ENCODE measurements at regions not wholly inside any gene's neighbourhood (a gene's known extent, or its start where the extent isn't known, plus 50 kb on each side); places are given as distances from the start of the nearest gene placed in this dataset.
"Not testable (repeated sequence)": the region's sequence is repeated elsewhere in the genome, so short reads cannot be mapped to it uniquely, and the experiment has no call there.

DNA sequence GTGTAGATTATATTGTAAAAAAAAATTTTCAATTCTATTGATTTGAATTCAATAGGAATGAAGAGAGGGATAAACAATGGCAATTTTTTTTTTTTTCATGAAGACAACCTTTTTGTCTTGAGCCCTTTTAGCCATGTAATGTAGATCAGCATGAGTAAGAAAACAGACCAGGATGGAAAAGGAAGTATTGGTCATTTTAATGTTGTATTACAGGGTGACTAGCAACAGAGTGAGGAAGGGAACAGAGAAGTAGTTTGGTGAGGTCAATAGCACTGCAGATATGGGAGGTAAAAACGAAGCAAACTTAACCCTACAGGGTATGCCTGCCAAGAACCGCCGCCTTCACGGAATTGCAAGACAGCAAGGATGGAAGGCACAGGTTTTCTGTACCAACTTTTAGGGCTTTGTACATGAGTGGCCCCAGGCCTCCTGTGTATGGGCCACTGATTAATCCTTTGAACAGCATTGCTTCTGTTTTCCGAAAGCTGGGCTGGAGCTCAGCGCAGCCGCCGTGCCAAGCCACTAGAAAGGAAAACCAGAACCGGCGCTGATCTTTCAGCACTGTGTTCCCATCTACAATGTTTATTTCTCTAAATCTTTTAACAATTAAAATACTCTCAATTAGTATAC lies 383.7 kb downstream of the CENPW start (continued):
- TF ChIP-seq, protein P1, sequence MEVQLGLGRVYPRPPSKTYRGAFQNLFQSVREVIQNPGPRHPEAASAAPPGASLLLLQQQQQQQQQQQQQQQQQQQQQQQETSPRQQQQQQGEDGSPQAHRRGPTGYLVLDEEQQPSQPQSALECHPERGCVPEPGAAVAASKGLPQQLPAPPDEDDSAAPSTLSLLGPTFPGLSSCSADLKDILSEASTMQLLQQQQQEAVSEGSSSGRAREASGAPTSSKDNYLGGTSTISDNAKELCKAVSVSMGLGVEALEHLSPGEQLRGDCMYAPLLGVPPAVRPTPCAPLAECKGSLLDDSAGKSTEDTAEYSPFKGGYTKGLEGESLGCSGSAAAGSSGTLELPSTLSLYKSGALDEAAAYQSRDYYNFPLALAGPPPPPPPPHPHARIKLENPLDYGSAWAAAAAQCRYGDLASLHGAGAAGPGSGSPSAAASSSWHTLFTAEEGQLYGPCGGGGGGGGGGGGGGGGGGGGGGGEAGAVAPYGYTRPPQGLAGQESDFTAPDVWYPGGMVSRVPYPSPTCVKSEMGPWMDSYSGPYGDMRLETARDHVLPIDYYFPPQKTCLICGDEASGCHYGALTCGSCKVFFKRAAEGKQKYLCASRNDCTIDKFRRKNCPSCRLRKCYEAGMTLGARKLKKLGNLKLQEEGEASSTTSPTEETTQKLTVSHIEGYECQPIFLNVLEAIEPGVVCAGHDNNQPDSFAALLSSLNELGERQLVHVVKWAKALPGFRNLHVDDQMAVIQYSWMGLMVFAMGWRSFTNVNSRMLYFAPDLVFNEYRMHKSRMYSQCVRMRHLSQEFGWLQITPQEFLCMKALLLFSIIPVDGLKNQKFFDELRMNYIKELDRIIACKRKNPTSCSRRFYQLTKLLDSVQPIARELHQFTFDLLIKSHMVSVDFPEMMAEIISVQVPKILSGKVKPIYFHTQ (CRISPR knock-in tag; IDR thresholded peaks at IDR 0.05), result no peak

DNA sequence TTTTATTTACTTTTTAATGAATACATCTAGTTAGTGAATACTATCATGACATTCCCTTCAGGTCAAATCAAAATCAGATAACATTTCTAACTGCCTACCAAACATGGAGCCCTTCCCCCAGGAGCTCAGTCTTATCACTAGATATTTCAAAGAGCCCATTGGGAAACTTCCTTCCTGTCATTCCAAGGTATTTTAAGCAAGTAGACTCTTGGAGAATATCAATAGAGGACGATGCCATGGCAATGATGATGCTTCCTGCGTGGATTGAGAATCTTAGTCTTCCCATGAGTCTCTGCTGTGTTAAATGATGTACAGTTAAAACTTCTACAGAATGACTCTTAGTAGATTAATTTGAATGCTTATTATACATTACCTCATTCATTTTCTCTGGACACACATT lies 384.9 kb downstream of the CENPW start:
- TF ChIP-seq IRF2 (CRISPR knock-in tag; IDR thresholded peaks at IDR 0.05; ENCODE audit: borderline replicate concordance, low read depth) (no peak), NFE2L1 (CRISPR knock-in tag; IDR thresholded peaks at IDR 0.05) (no peak), ZNF263 (CRISPR knock-in tag; IDR thresholded peaks at IDR 0.05; ENCODE audit: low read depth) (no peak), ESRRA (CRISPR knock-in tag; IDR thresholded peaks at IDR 0.05; ENCODE audit: borderline replicate concordance) (no peak), NFATC4 (CRISPR knock-in tag; IDR thresholded peaks at IDR 0.05) (no peak), RORB (CRISPR knock-in tag; IDR thresholded peaks at IDR 0.05) (no peak), CREM (CRISPR knock-in tag; IDR thresholded peaks at IDR 0.05) (no peak)
- TF ChIP-seq, protein P2, sequence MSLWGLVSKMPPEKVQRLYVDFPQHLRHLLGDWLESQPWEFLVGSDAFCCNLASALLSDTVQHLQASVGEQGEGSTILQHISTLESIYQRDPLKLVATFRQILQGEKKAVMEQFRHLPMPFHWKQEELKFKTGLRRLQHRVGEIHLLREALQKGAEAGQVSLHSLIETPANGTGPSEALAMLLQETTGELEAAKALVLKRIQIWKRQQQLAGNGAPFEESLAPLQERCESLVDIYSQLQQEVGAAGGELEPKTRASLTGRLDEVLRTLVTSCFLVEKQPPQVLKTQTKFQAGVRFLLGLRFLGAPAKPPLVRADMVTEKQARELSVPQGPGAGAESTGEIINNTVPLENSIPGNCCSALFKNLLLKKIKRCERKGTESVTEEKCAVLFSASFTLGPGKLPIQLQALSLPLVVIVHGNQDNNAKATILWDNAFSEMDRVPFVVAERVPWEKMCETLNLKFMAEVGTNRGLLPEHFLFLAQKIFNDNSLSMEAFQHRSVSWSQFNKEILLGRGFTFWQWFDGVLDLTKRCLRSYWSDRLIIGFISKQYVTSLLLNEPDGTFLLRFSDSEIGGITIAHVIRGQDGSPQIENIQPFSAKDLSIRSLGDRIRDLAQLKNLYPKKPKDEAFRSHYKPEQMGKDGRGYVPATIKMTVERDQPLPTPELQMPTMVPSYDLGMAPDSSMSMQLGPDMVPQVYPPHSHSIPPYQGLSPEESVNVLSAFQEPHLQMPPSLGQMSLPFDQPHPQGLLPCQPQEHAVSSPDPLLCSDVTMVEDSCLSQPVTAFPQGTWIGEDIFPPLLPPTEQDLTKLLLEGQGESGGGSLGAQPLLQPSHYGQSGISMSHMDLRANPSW (CRISPR knock-in tag; conservative IDR thresholded peaks at IDR 0.05; ENCODE audit: low read depth), result no peak
- TF ChIP-seq, protein P3, sequence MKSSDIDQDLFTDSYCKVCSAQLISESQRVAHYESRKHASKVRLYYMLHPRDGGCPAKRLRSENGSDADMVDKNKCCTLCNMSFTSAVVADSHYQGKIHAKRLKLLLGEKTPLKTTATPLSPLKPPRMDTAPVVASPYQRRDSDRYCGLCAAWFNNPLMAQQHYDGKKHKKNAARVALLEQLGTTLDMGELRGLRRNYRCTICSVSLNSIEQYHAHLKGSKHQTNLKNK (CRISPR knock-in tag; IDR thresholded peaks at IDR 0.05), result no peak
- Mint-ChIP-seq H3K4me1 (no peaks in the 10 kb centered on the region), H3K36me3 (peaks cover 24% of the 10 kb centered on the region), H3K27ac (no peak overlapping the region), H3K9me3 (peaks cover 51% of the 10 kb centered on the region), H3K27me3 (ENCODE audit: low read depth) (no peaks in the 10 kb centered on the region; the same call in 1 of the 2 replicates), H3K4me3 (no peak overlapping the region)
- ChIA-PET POLR2A (no interaction called here), CTCF (no interaction called here)
- no peak for ATAC-seq
- DNase-seq (ENCODE audit: low spot score), result no peak

DNA sequence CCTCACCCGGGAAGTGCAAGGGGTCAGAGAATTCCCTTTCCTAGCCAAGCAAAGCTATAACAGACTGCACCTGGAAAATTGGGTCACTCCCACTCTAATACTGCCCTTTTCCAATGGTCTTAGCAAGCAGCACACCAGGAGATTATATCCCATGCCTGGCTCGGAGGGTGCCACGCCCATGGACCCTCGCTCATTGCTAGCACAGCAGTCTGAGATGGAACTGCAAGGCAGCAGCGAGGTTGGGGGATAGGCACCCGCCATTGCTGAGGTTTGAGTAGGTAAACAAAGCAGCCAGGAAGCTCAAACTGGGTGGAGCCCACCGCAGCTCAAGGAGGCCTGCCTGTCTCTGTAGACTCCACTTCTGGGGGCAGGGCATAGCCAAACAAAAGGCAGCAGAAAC lies 386.5 kb downstream of the CENPW start:
- peaks cover 60% of the 10 kb centered on the region for H3K9me3 Mint-ChIP-seq
- POLR2A ChIA-PET; DNase-seq (ENCODE audit: low spot score); H3K27ac Mint-ChIP-seq; H3K4me3 Mint-ChIP-seq; CTCF ChIA-PET; H3K27me3 Mint-ChIP-seq (ENCODE audit: low read depth); ATAC-seq; H3K4me1 Mint-ChIP-seq: not testable (repeated sequence)
- H3K36me3 Mint-ChIP-seq, result peaks cover 24% of the 10 kb centered on the region

DNA sequence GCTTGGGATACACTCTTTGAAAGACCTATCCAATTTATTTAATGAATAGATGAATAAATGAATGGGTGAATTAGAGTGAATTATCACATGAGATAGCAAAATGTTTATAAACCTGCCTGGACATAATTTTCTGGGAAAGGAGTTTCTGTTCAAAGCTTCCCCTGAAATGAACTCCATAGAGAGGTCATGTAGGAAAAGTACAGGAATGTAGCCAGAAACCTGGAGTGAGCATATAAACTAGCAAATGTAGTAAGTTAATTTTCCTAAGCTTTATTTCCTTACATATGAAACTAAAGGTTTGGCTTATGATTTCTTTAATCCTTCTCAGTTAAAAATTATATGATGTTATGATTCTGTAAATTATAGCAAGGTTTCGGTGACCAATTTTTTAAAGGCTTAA lies 380.3 kb upstream of the RSPO3 start:
- no peak overlapping the region for H3K4me3 Mint-ChIP-seq
- CTCF ChIA-PET, result no interaction called here
- TF ChIP-seq MYBL2 (CRISPR knock-in tag; IDR thresholded peaks at IDR 0.05) (no peak), ZNF263 (CRISPR knock-in tag; IDR thresholded peaks at IDR 0.05; ENCODE audit: low read depth) (no peak)
- POLR2A ChIA-PET, result no interaction called here
- H3K9me3 Mint-ChIP-seq, result no peaks in the 10 kb centered on the region
- H3K27ac Mint-ChIP-seq, result no peak overlapping the region
- ATAC-seq (no peak), DNase-seq (ENCODE audit: low spot score) (no peak)
- no peaks in the 10 kb centered on the region for H3K4me1 Mint-ChIP-seq
- H3K27me3 Mint-ChIP-seq (ENCODE audit: low read depth), result no peaks in the 10 kb centered on the region
- H3K36me3 Mint-ChIP-seq, result no peaks in the 10 kb centered on the region

DNA sequence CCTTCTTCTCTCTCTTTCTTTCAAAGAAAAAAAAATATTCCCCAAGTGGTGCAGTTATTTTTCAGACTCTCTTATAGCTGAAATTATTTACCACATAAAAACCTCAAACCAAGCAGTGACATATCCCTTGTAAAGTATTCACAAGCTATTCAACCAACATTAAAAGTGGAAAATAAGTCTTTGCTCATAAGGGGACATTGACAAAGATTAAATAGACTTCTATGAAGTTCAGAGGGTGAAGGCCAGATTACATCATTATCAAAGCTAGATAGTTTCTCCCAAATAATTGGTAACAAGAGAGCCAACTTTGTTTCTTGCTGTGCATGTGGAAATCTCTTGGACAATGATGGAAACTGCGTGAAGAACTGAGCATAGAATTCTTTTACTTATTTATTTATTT lies 379.8 kb upstream of the RSPO3 start:
- POLR2A ChIA-PET, result no interaction called here
- DNase-seq (ENCODE audit: low spot score) (no peak), ATAC-seq (no peak)
- H3K27ac Mint-ChIP-seq, result no peak overlapping the region
- no peaks in the 10 kb centered on the region for H3K36me3 Mint-ChIP-seq
- H3K4me1 Mint-ChIP-seq, result no peaks in the 10 kb centered on the region
- CTCF ChIA-PET, result no interaction called here
- H3K9me3 Mint-ChIP-seq, result no peaks in the 10 kb centered on the region
- no peak overlapping the region for H3K4me3 Mint-ChIP-seq
- no peaks in the 10 kb centered on the region for H3K27me3 Mint-ChIP-seq (ENCODE audit: low read depth)
- TF ChIP-seq, protein P4, sequence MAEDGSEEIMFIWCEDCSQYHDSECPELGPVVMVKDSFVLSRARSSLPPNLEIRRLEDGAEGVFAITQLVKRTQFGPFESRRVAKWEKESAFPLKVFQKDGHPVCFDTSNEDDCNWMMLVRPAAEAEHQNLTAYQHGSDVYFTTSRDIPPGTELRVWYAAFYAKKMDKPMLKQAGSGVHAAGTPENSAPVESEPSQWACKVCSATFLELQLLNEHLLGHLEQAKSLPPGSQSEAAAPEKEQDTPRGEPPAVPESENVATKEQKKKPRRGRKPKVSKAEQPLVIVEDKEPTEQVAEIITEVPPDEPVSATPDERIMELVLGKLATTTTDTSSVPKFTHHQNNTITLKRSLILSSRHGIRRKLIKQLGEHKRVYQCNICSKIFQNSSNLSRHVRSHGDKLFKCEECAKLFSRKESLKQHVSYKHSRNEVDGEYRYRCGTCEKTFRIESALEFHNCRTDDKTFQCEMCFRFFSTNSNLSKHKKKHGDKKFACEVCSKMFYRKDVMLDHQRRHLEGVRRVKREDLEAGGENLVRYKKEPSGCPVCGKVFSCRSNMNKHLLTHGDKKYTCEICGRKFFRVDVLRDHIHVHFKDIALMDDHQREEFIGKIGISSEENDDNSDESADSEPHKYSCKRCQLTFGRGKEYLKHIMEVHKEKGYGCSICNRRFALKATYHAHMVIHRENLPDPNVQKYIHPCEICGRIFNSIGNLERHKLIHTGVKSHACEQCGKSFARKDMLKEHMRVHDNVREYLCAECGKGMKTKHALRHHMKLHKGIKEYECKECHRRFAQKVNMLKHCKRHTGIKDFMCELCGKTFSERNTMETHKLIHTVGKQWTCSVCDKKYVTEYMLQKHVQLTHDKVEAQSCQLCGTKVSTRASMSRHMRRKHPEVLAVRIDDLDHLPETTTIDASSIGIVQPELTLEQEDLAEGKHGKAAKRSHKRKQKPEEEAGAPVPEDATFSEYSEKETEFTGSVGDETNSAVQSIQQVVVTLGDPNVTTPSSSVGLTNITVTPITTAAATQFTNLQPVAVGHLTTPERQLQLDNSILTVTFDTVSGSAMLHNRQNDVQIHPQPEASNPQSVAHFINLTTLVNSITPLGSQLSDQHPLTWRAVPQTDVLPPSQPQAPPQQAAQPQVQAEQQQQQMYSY (CRISPR knock-in tag; IDR thresholded peaks at IDR 0.05), result no peak
- TF ChIP-seq ZNF671 (CRISPR knock-in tag; IDR thresholded peaks at IDR 0.05), result no peak
- TF ChIP-seq, protein P5, sequence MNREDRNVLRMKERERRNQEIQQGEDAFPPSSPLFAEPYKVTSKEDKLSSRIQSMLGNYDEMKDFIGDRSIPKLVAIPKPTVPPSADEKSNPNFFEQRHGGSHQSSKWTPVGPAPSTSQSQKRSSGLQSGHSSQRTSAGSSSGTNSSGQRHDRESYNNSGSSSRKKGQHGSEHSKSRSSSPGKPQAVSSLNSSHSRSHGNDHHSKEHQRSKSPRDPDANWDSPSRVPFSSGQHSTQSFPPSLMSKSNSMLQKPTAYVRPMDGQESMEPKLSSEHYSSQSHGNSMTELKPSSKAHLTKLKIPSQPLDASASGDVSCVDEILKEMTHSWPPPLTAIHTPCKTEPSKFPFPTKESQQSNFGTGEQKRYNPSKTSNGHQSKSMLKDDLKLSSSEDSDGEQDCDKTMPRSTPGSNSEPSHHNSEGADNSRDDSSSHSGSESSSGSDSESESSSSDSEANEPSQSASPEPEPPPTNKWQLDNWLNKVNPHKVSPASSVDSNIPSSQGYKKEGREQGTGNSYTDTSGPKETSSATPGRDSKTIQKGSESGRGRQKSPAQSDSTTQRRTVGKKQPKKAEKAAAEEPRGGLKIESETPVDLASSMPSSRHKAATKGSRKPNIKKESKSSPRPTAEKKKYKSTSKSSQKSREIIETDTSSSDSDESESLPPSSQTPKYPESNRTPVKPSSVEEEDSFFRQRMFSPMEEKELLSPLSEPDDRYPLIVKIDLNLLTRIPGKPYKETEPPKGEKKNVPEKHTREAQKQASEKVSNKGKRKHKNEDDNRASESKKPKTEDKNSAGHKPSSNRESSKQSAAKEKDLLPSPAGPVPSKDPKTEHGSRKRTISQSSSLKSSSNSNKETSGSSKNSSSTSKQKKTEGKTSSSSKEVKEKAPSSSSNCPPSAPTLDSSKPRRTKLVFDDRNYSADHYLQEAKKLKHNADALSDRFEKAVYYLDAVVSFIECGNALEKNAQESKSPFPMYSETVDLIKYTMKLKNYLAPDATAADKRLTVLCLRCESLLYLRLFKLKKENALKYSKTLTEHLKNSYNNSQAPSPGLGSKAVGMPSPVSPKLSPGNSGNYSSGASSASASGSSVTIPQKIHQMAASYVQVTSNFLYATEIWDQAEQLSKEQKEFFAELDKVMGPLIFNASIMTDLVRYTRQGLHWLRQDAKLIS (CRISPR knock-in tag; IDR thresholded peaks at IDR 0.05; ENCODE audit: borderline replicate concordance), result no peak

Measured in WTC11 (cell line).